A549 (cell line): ENCODE measurements at regions not wholly inside any gene's neighbourhood (a gene's known extent, or its start where the extent isn't known, plus 50 kb on each side); places are given as distances from the start of the nearest gene placed in this dataset.

Experiments
- ATAC-seq, 2 experiments: fragments of 200-7000 bp in 1 of 2; fragments of >200 bp in 1 of 2; cut with Nextera tagmentation in 1 of 2; cut with Tn5 transposase in 1 of 2; 3 replicates each; pipeline versions ENCODE4 v1.8.0 to v1.9.1; 2018 to 2020; ENCODE audit warnings: mild to moderate bottlenecking in 1 of 2, moderate library complexity in 1 of 2
- CTCF ChIA-PET: fragments of 300-600 bp; sonication (Branson Sonifier 250); formaldehyde crosslinking; extraction: SDS; loops from one replicate; lab custom pipeline; 2021; ENCODE audit warnings: antibody characterized with exemption, inconsistent platforms; lab: Yijun Ruan, JAX
- POLR2A ChIA-PET: fragments of 350-600 bp; formaldehyde crosslinking; extraction: SDS; loops from one replicate; lab custom pipeline; 2021; ENCODE audit warnings: antibody characterized with exemption, inconsistent platforms; lab: Yijun Ruan, JAX
- DNase-seq, 2 experiments: peaks; one replicate each; pipeline versions ENCODE4 v3.0.0 to v3.0.0-alpha.2; 2011 to 2016; ENCODE audit warnings: low read depth in 1 of 2, low spot score in 1 of 2
- FAIRE-seq: peaks from 2 replicates; lab custom pipeline; 2011; peaks lifted over from hg19 to GRCh38; lab: Jason Lieb, UNC
- H3K27ac ChIP-seq, 2 experiments: fragments of >200 bp; sonication (Bioruptor Twin); formaldehyde crosslinking; 3 replicates each; pipeline ENCODE4 v1.5.1; 2016 to 2017
- H3K4me1 ChIP-seq: fragments of >200 bp; sonication (Bioruptor Twin); formaldehyde crosslinking; 3 replicates; pipeline ENCODE4 v1.6.1; 2016
- H3K4me2 ChIP-seq: fragments of >200 bp; sonication (Bioruptor Twin); formaldehyde crosslinking; 3 replicates; pipeline ENCODE4 v1.6.1; 2016
- H3K4me3 ChIP-seq: fragments of >200 bp; sonication (Bioruptor Twin); formaldehyde crosslinking; 3 replicates; pipeline ENCODE4 v1.5.1; 2016
- H3K9me3 ChIP-seq: fragments of >200 bp; sonication (Bioruptor Twin); formaldehyde crosslinking; 3 replicates; pipeline ENCODE4 v1.6.1; 2016
- ATOH8 ChIP-seq: fragments of 250-450 bp; sonication (Bioruptor Pico); IDR thresholded peaks from 2 replicates; pipeline ENCODE4 v1.5.0; 2020; ENCODE audit warnings: low read depth, mild to moderate bottlenecking, moderate library complexity
- BHLHE40 ChIP-seq: IDR thresholded peaks from 2 replicates; pipeline ENCODE4 v1.6.1; 2012; ENCODE audit warnings: low read depth, low read length, inconsistent platforms
- CBX8 ChIP-seq: fragments of 200-600 bp; sonication (generic); IDR thresholded peaks from 2 replicates; pipeline ENCODE4 v1.6.1; 2016
- CHD2 ChIP-seq: fragments of 150-350 bp; IDR thresholded peaks from 2 replicates; pipeline ENCODE4 v1.6.1; 2014; ENCODE audit warnings: low read length; ENCODE audit not compliant: partially characterized antibody
- CHD4 ChIP-seq: fragments of 200-600 bp; sonication (generic); IDR thresholded peaks from 2 replicates; pipeline ENCODE4 v1.6.1; 2016; ENCODE audit warnings: antibody characterized with exemption, mild to moderate bottlenecking, borderline replicate concordance
- ESRRA ChIP-seq: fragments of 150-350 bp; IDR thresholded peaks from 2 replicates; pipeline ENCODE4 v1.6.1; 2014; ENCODE audit warnings: mild to moderate bottlenecking, low read length, borderline replicate concordance
- HEYL ChIP-seq: fragments of 250-450 bp; sonication (Bioruptor Pico); IDR thresholded peaks from 2 replicates; pipeline ENCODE4 v1.8.0; 2021; ENCODE audit warnings: mild to moderate bottlenecking, moderate library complexity
- HOXB5 ChIP-seq: fragments of 250-450 bp; sonication (Bioruptor Pico); IDR thresholded peaks from 2 replicates; pipeline ENCODE4 v1.5.0; 2020; ENCODE audit warnings: mild to moderate bottlenecking, moderate library complexity
- JUN ChIP-seq, 2 experiments: fragments of >200 bp; sonication (Bioruptor Twin); formaldehyde crosslinking; IDR thresholded peaks; 2 replicates in 1 of 2; 3 replicates in 1 of 2; pipeline ENCODE4 v1.6.1; 2016 to 2017
- KDM1A ChIP-seq: fragments of 200-600 bp; sonication (generic); IDR thresholded peaks from 2 replicates; pipeline ENCODE4 v1.6.1; 2016; ENCODE audit warnings: low read depth, mild to moderate bottlenecking
- KDM5A ChIP-seq: fragments of 200-600 bp; sonication (generic); IDR thresholded peaks from 2 replicates; pipeline ENCODE4 v1.6.1; 2016; ENCODE audit warnings: antibody characterized with exemption, mild to moderate bottlenecking
- MAZ ChIP-seq: fragments of 150-350 bp; IDR thresholded peaks from 2 replicates; pipeline ENCODE4 v1.6.1; 2014; ENCODE audit warnings: antibody characterized with exemption, low read depth, low read length, borderline replicate concordance
- NFE2L2 ChIP-seq: fragments of 150-350 bp; conservative IDR thresholded peaks from 2 replicates; pipeline ENCODE4 v1.6.1; 2014; ENCODE audit warnings: low read length
- POLR2AphosphoS2 ChIP-seq: conservative IDR thresholded peaks from 2 replicates; pipeline ENCODE4 v1.6.1; 2012; ENCODE audit warnings: low read length, improper control_type of control experiment, inconsistent platforms
- RAD21 ChIP-seq, 2 experiments: fragments of >200 bp in 1 of 2; sonication (Bioruptor Twin) in 1 of 2; formaldehyde crosslinking in 1 of 2; IDR thresholded peaks in 1 of 2; conservative IDR thresholded peaks in 1 of 2; 2 replicates in 1 of 2; 3 replicates in 1 of 2; pipeline ENCODE4 v1.6.1; 2012 to 2018; ENCODE audit warnings: inconsistent platforms in 1 of 2
- RFX5 ChIP-seq: fragments of 450-650 bp; IDR thresholded peaks from 2 replicates; pipeline ENCODE4 v1.7.1; 2014; ENCODE audit warnings: antibody characterized with exemption, mild to moderate bottlenecking, moderate library complexity
- SREBF2 ChIP-seq: fragments of 450-650 bp; IDR thresholded peaks from 2 replicates; pipeline ENCODE4 v1.6.1; 2014; ENCODE audit warnings: mild to moderate bottlenecking, moderate library complexity
- USF2 ChIP-seq: fragments of 450-650 bp; IDR thresholded peaks from 2 replicates; pipeline ENCODE4 v1.6.1; 2014; ENCODE audit warnings: antibody characterized with exemption
- ZC3H11A ChIP-seq: fragments of 450-650 bp; IDR thresholded peaks from 2 replicates; pipeline ENCODE4 v1.6.1; 2014; ENCODE audit warnings: antibody characterized with exemption, mild to moderate bottlenecking
- ZNF302 ChIP-seq: fragments of 250-450 bp; sonication (Bioruptor Pico); IDR thresholded peaks from 2 replicates; pipeline ENCODE4 v1.9.0; 2021; ENCODE audit warnings: inconsistent platforms, mild to moderate bottlenecking, moderate library complexity
- WGBS: methylation state at CpG from one replicate; pipeline ENCODE4 v1.1.6; 2017; ENCODE audit errors: missing lambda C conversion rate; 5-methylcytosine and 5-hydroxymethylcytosine counted together
- TF ChIP-seq, protein P1 (sequence below): IDR thresholded peaks from 2 replicates; pipeline ENCODE4 v1.6.1; 2012
- TF ChIP-seq, protein P2 (sequence below): fragments of 200-600 bp; sonication (generic); IDR thresholded peaks from 2 replicates; pipeline ENCODE4 v1.6.1; 2016; ENCODE audit warnings: antibody characterized with exemption, mild to moderate bottlenecking, moderate library complexity

GRCh38 chr6:15171026-15171425, 74.8 kb upstream of the JARID2 start:
- Histone ChIP-seq H3K4me1 (no peaks in the 10 kb centered on the region), H3K4me2 (no peak overlapping the region), H3K9me3 (no peaks in the 10 kb centered on the region), H3K4me3 (no peak overlapping the region), H3K27ac (no peak overlapping the region)
- FAIRE-seq (no peak), DNase-seq (no peak), ATAC-seq (no peak)
- TF ChIP-seq CHD4 (no peak), SREBF2 (no peak), ESRRA (no peak), POLR2AphosphoS2 (no peak), ZC3H11A (no peak), ATOH8 (CRISPR knock-in tag) (no peak), RFX5 (no peak), KDM1A (no peak), RAD21 (conservative IDR thresholded peaks at IDR 0.05 in 1 of 2, IDR thresholded peaks at IDR 0.05 in 1 of 2) (no peak), BHLHE40 (no peak), KDM5A (no peak), JUN (IDR thresholded peaks at IDR 0.05) (no peak), CBX8 (no peak), MAZ (no peak)
- TF ChIP-seq, protein P1, sequence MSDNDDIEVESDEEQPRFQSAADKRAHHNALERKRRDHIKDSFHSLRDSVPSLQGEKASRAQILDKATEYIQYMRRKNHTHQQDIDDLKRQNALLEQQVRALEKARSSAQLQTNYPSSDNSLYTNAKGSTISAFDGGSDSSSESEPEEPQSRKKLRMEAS, result no peak
- CTCF ChIA-PET, result no interaction called here
- WGBS, result 84% methylated on average over 5 of the region's 5 CpGs
- POLR2A ChIA-PET, result no interaction called here

DNA sequence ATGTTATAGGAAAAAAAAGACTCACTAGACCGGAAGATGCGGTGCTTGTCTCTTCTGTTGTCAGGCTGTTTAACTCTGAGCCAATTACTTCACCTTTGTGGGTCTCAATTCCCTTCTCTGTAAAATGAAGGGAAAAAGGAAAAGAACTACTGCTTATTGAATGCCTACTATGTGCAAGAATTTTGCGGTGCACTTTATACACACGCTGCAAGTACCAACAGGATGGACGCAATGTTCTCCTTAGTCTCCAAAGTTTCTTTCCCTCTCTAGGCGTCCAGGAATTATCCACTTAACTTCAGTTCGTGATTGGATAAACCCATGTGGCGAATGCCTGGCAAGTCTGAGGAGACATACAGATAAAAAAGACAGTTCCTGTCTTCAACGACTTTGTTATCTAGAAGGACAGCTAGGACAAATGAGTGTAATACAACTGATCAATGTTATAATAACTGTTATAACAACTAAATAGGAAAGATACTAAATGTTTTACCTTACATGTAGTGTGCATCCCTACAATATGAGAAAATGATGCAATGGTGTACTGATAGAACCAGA, 69.0 kb upstream of the JARID2 start:
- Histone ChIP-seq H3K27ac (no peak overlapping the region), H3K9me3 (no peaks in the 10 kb centered on the region), H3K4me1 (no peaks in the 10 kb centered on the region), H3K4me2 (no peak overlapping the region), H3K4me3 (no peak overlapping the region)
- DNase-seq (no peak), ATAC-seq (no peak), FAIRE-seq (no peak)
- ChIA-PET CTCF (no interaction called here), POLR2A (no interaction called here)
- no peak for TF ChIP-seq CHD2
- no peak for TF ChIP-seq NFE2L2
- no peak for TF ChIP-seq HEYL (CRISPR knock-in tag)
- no peak for TF ChIP-seq ZNF302 (CRISPR knock-in tag)
- TF ChIP-seq KDM1A, result no peak
- no peak for TF ChIP-seq HOXB5 (CRISPR knock-in tag)
- TF ChIP-seq USF2, result no peak
- TF ChIP-seq, protein P2, sequence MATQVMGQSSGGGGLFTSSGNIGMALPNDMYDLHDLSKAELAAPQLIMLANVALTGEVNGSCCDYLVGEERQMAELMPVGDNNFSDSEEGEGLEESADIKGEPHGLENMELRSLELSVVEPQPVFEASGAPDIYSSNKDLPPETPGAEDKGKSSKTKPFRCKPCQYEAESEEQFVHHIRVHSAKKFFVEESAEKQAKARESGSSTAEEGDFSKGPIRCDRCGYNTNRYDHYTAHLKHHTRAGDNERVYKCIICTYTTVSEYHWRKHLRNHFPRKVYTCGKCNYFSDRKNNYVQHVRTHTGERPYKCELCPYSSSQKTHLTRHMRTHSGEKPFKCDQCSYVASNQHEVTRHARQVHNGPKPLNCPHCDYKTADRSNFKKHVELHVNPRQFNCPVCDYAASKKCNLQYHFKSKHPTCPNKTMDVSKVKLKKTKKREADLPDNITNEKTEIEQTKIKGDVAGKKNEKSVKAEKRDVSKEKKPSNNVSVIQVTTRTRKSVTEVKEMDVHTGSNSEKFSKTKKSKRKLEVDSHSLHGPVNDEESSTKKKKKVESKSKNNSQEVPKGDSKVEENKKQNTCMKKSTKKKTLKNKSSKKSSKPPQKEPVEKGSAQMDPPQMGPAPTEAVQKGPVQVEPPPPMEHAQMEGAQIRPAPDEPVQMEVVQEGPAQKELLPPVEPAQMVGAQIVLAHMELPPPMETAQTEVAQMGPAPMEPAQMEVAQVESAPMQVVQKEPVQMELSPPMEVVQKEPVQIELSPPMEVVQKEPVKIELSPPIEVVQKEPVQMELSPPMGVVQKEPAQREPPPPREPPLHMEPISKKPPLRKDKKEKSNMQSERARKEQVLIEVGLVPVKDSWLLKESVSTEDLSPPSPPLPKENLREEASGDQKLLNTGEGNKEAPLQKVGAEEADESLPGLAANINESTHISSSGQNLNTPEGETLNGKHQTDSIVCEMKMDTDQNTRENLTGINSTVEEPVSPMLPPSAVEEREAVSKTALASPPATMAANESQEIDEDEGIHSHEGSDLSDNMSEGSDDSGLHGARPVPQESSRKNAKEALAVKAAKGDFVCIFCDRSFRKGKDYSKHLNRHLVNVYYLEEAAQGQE, result no peak
- 85% methylated on average over 9 of the region's 9 CpGs for WGBS
